ENCODE measurements at regions not wholly inside any gene's neighbourhood (a gene's known extent, or its start where the extent isn't known, plus 50 kb on each side); places are given as distances from the start of the nearest gene placed in this dataset.

DNA sequence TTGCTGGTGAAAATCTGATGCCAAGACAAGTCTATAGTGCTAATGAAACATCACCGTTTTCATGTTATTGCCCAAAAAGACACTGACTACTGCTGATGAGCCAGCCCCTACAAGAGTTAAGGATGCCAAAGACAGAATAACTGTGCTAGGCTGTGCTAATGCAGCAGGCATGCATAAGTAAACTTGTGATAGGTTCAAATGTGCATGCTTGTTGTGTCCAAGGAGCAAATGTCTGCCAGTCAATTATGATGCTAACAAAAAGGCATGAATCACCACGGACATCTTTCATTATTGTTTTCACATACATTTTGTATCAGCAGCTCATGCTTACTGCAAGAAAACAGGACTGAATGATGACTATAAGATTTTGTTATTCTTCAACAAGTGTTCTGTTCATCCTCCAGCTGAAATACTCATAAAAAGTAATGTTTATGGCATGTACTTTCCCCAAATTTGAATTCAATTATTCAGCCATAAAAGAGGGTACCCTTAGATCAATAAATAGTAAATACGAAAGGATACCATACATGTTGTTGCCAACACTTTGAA is 306.9 kb upstream of the ARSJ start:
- H3K4me1 ChIP-seq (ENCODE audit: insufficient read depth, insufficient read length), result no peaks in the 10 kb centered on the region

DNA sequence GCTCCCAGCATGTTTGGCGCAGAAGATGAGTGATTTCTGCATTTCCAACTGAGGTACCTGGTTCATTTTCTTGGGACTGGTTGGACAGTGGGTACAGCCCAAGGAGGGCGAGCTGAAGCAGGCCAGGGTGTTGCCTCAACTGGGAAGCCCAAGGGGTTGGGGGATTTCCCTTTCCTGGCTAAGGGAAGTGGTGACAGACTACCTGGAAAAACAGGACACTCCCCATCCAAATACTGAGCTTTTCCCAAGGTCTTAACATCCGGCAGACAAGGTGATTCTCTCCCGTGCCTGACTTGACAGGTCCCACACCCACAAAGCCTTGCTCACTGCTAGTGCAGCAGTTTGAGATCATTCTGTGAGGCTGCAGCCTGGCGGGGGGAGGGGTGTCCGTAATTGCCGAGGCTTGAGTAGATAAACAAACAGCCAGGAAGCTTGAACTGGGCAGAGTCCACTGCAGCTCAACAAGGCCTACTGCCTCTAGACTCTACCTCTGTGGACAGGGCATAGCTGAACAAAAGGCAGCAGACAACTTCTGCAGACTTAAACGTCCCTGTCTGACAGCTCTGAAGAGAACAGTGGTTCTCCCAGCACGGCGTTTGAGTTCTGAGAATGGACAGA is 307.7 kb upstream of the ARSJ start:
- Histone ChIP-seq H3K27me3 (ENCODE audit: insufficient read depth, insufficient read length) (no peaks in the 10 kb centered on the region), H3K9me3 (ENCODE audit: insufficient read depth, low read length) (no peaks in the 10 kb centered on the region), H3K4me1 (ENCODE audit: insufficient read depth, insufficient read length) (no peaks in the 10 kb centered on the region), H3K4me3 (ENCODE audit: insufficient read length, low read depth) (no peak overlapping the region), H3K36me3 (ENCODE audit: insufficient read depth, insufficient read length, low read length) (no peaks in the 10 kb centered on the region), H3K9ac (ENCODE audit: insufficient read length, low read depth) (no peak overlapping the region)
- no peak for DNase-seq (ENCODE audit: low read depth, low spot score)
- TF ChIP-seq YY1 (IDR thresholded peaks at IDR 0.05; ENCODE audit: insufficient read depth, insufficient read length) (no peak), ZNF274 (IDR thresholded peaks at IDR 0.05; ENCODE audit: low read depth, low read length) (no peak), SUZ12 (IDR thresholded peaks at IDR 0.05; ENCODE audit: extremely low read depth, insufficient read depth, insufficient read length) (no peak)

More for the DNA sequence above, 306.9 kb upstream of the ARSJ start:
- H3K27me3 ChIP-seq (ENCODE audit: insufficient read depth, insufficient read length), result no peaks in the 10 kb centered on the region
- no peak for DNase-seq (ENCODE audit: low read depth, low spot score)
- no peak overlapping the region for H3K4me3 ChIP-seq (ENCODE audit: insufficient read length, low read depth)
- TF ChIP-seq ZNF274 (IDR thresholded peaks at IDR 0.05; ENCODE audit: low read depth, low read length) (no peak), YY1 (IDR thresholded peaks at IDR 0.05; ENCODE audit: insufficient read depth, insufficient read length) (no peak), SUZ12 (IDR thresholded peaks at IDR 0.05; ENCODE audit: extremely low read depth, insufficient read depth, insufficient read length) (no peak)
- H3K9ac ChIP-seq (ENCODE audit: insufficient read length, low read depth), result no peak overlapping the region
- H3K36me3 ChIP-seq (ENCODE audit: insufficient read depth, insufficient read length, low read length), result no peaks in the 10 kb centered on the region
- H3K9me3 ChIP-seq (ENCODE audit: insufficient read depth, low read length), result no peaks in the 10 kb centered on the region

DNA sequence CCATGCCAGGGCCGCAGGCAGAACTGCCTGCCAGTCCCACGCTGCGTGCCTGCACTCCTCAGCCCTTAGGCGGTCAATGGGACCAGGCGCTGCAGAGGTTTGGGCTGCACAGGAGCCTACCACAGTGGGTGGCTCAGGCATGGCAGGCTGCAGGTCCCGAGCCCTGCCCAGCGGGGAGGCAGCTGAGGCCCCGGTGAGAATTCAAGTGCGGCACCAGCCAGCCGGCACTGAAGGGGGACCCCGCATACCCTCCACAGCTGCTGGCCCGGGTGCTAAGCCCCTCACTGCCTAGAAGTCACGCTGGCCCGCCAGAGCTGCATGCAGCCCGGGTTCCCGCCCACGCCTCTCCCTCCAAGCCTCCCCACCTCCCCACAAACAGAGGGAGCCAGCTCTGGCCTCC is 302.5 kb upstream of the UGT8 start:
- H3K9ac ChIP-seq (ENCODE audit: insufficient read length, low read depth), result no peak overlapping the region
- peaks cover 11% of the 10 kb centered on the region; the same call in 1 of the 2 replicates for H3K9me3 ChIP-seq (ENCODE audit: insufficient read depth, low read length)
- H3K36me3 ChIP-seq (ENCODE audit: insufficient read depth, insufficient read length, low read length), result no peaks in the 10 kb centered on the region
- DNase-seq (ENCODE audit: low read depth, low spot score), result no peak
- H3K27me3 ChIP-seq (ENCODE audit: insufficient read depth, insufficient read length), result no peaks in the 10 kb centered on the region
- no peaks in the 10 kb centered on the region for H3K4me1 ChIP-seq (ENCODE audit: insufficient read depth, insufficient read length)
- TF ChIP-seq YY1 (IDR thresholded peaks at IDR 0.05; ENCODE audit: insufficient read depth, insufficient read length), result no peak
- no peak for TF ChIP-seq SUZ12 (IDR thresholded peaks at IDR 0.05; ENCODE audit: extremely low read depth, insufficient read depth, insufficient read length)
- no peak overlapping the region for H3K4me3 ChIP-seq (ENCODE audit: insufficient read length, low read depth)

DNA sequence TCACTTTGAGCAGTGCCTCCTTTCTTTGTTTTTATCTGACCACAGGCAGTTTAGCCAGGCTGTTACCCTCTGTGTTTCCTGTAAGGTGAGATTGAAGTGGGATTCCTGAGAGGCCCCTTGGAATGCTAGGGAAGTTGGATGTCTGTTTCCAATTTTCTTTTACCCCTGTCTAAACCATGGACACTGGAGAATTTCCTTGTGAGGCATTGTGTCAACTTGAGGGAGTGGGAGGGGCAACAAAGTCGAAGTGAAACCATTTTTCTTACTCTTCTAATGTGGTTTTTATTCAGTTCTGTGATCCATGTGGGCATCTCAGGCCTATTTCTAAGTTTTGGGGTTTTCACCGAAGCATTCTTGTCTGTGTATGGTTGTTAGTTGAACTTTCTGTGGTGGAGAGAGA is 296.1 kb upstream of the UGT8 start:
- no peaks in the 10 kb centered on the region for H3K27me3 ChIP-seq (ENCODE audit: insufficient read depth, insufficient read length)
- H3K9ac ChIP-seq (ENCODE audit: insufficient read length, low read depth), result no peak overlapping the region
- TF ChIP-seq ZNF274 (IDR thresholded peaks at IDR 0.05; ENCODE audit: low read depth, low read length) (no peak), SUZ12 (IDR thresholded peaks at IDR 0.05; ENCODE audit: extremely low read depth, insufficient read depth, insufficient read length) (no peak), YY1 (IDR thresholded peaks at IDR 0.05; ENCODE audit: insufficient read depth, insufficient read length) (no peak)
- no peak overlapping the region for H3K4me3 ChIP-seq (ENCODE audit: insufficient read length, low read depth)
- no peaks in the 10 kb centered on the region for H3K9me3 ChIP-seq (ENCODE audit: insufficient read depth, low read length)
- H3K4me1 ChIP-seq (ENCODE audit: insufficient read depth, insufficient read length), result no peaks in the 10 kb centered on the region
- DNase-seq (ENCODE audit: low read depth, low spot score), result no peak
- no peaks in the 10 kb centered on the region for H3K36me3 ChIP-seq (ENCODE audit: insufficient read depth, insufficient read length, low read length)

DNA sequence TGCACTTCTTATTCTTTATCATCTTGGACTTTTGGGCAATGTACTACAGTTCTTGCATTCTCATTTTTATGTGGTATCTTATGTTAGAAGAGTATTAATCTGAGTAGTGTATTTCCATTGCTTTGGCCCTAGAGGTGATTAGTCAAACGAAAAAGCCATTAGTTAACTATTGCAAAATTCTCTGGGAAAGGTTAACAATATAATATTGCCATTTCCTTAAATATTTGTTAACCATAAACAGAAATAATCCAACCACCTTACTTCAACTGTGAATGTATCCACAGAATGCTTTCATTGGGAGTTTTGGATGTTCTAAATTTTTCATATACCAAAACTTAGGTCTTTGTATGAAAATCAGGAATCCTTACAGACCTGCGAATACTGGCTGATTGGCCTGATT is 294.6 kb upstream of the UGT8 start:
- H3K27me3 ChIP-seq (ENCODE audit: insufficient read depth, insufficient read length), result no peaks in the 10 kb centered on the region
- no peak overlapping the region for H3K9ac ChIP-seq (ENCODE audit: insufficient read length, low read depth)
- H3K4me3 ChIP-seq (ENCODE audit: insufficient read length, low read depth), result no peak overlapping the region
- no peaks in the 10 kb centered on the region for H3K36me3 ChIP-seq (ENCODE audit: insufficient read depth, insufficient read length, low read length)
- no peak for DNase-seq (ENCODE audit: low read depth, low spot score)
- TF ChIP-seq ZNF274 (IDR thresholded peaks at IDR 0.05; ENCODE audit: low read depth, low read length), result no peak
- no peak for TF ChIP-seq YY1 (IDR thresholded peaks at IDR 0.05; ENCODE audit: insufficient read depth, insufficient read length)
- TF ChIP-seq SUZ12 (IDR thresholded peaks at IDR 0.05; ENCODE audit: extremely low read depth, insufficient read depth, insufficient read length), result no peak
- H3K9me3 ChIP-seq (ENCODE audit: insufficient read depth, low read length), result no peaks in the 10 kb centered on the region
- H3K4me1 ChIP-seq (ENCODE audit: insufficient read depth, insufficient read length), result no peaks in the 10 kb centered on the region

DNA sequence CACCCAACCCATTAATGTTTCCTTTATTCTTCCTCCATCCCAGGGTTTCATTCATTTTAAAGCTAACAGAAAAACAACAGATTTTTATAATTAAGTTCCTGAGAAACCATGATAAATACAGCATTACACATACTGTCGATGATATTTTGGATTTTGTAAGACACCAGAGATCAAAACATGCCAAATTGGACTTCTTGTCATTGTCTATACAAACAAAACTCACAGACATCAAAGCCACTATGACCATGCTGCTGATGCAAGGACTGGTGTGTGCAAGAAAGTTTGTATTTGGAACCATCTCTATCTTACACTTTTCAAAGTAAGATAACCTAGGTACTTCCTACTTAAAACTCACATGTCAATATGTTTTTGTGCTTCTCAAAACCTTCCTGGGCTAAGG is 294.0 kb upstream of the UGT8 start:
- Histone ChIP-seq H3K9me3 (ENCODE audit: insufficient read depth, low read length) (no peaks in the 10 kb centered on the region), H3K4me3 (ENCODE audit: insufficient read length, low read depth) (no peak overlapping the region), H3K27me3 (ENCODE audit: insufficient read depth, insufficient read length) (no peaks in the 10 kb centered on the region), H3K4me1 (ENCODE audit: insufficient read depth, insufficient read length) (no peaks in the 10 kb centered on the region), H3K36me3 (ENCODE audit: insufficient read depth, insufficient read length, low read length) (no peaks in the 10 kb centered on the region), H3K9ac (ENCODE audit: insufficient read length, low read depth) (no peak overlapping the region)
- no peak for DNase-seq (ENCODE audit: low read depth, low spot score)
- TF ChIP-seq YY1 (IDR thresholded peaks at IDR 0.05; ENCODE audit: insufficient read depth, insufficient read length) (no peak), ZNF274 (IDR thresholded peaks at IDR 0.05; ENCODE audit: low read depth, low read length) (no peak), SUZ12 (IDR thresholded peaks at IDR 0.05; ENCODE audit: extremely low read depth, insufficient read depth, insufficient read length) (no peak)

DNA sequence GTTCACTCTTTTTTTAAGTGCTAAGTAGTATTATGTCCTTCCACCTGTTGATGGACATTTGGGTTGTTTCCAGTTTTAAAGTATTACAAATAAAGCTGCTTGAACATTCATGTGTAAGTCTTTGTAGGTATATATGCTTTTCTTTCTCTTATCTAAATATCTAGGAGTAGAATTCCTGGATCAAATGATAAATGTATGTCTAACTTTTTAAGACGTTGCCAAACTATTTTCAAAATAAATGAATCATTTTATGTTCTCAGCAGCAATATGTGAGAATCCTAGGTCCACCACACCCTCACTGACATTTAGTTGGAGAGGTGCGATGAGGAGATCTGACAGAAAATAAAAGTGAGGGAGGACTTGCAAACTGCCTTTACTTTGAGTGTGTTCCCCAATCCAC is 291.7 kb upstream of the UGT8 start:
- no peak overlapping the region for H3K4me3 ChIP-seq (ENCODE audit: insufficient read length, low read depth)
- TF ChIP-seq SUZ12 (IDR thresholded peaks at IDR 0.05; ENCODE audit: extremely low read depth, insufficient read depth, insufficient read length) (no peak), ZNF274 (IDR thresholded peaks at IDR 0.05; ENCODE audit: low read depth, low read length) (no peak), YY1 (IDR thresholded peaks at IDR 0.05; ENCODE audit: insufficient read depth, insufficient read length) (no peak)
- no peaks in the 10 kb centered on the region for H3K4me1 ChIP-seq (ENCODE audit: insufficient read depth, insufficient read length)
- H3K27me3 ChIP-seq (ENCODE audit: insufficient read depth, insufficient read length), result no peaks in the 10 kb centered on the region
- no peaks in the 10 kb centered on the region for H3K36me3 ChIP-seq (ENCODE audit: insufficient read depth, insufficient read length, low read length)
- H3K9ac ChIP-seq (ENCODE audit: insufficient read length, low read depth), result no peak overlapping the region
- no peak for DNase-seq (ENCODE audit: low read depth, low spot score)
- H3K9me3 ChIP-seq (ENCODE audit: insufficient read depth, low read length), result no peaks in the 10 kb centered on the region
